ENCODE measurements at regions not wholly inside any gene's neighbourhood (a gene's known extent, or its start where the extent isn't known, plus 50 kb on each side); places are given as distances from the start of the nearest gene placed in this dataset.

DNA sequence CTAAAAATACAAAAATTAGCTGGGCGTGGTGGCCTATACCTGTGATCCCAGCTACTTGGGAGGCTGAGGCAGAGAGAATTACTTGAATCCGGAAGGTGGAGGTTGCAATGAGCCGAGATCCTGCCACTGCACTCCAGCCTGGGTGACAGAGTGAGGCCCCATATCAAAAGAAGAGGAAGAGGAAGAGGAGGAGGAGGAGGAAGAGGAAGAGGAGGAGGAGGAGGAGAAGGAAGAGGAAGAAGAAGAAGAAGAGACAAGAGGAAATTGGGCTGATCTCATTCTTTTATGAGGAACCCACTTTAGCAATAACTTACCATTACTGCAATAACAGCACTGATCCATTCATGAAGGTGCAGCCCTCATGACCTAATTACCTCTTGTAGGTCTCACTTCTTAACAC, 138.9 kb upstream of the GIMD1 start:
- Histone ChIP-seq H3K4me1 (no peaks in the 10 kb centered on the region), H3K4me2 (no peak overlapping the region), H3K4me3 (no peak overlapping the region), H4K20me1 (no peaks in the 10 kb centered on the region), H3K9me3 (no peaks in the 10 kb centered on the region), H3K36me3 (no peaks in the 10 kb centered on the region), H3K9ac (no peak overlapping the region), H3K27me3 (no peaks in the 10 kb centered on the region), H3K27ac (no peak overlapping the region)
- TF ChIP-seq Cebpa-rat (IDR thresholded peaks at IDR 0.05) = no peak

DNA sequence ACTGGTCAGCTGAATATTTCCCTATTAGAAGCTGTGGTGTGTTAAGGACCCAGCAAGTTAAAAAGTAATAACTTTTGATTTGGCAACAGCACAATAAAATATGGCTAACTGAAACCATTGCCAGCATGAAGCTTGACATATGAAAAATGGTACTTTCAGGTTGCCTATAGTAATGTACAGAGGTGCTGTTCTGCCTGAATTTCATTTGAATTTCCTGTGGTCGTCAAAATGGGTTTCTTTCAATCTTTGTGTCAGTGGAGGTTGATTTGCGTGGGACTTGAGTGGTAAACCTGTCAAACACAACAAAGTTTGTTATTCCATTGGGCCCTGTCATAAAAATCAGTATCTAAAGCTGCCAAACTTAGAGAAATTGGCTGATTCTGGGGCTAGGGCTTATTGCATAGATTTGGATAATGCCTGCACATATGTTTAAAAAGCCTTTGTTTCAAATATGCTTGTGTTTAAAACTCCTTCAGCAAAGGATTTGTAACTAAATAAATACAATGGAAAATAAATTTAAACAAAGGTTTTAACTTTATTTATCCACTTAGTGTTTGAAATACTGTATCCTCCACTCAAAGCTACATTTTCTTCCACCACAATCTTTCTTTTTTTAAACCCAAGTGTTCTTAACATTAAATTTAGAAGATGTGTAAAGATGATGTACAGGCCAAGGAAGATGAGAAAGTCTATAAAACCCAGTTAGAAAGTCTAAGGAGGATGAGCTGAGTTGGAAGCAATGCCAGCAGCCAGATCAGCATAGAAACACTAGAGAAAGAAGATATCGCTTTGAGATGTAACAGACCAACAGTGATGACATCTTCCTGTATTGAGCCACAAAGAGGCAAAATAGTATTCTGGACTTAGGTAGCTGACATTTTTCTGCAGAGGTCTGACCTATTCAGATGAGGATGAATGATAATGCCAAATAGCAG, 134.8 kb upstream of the GIMD1 start:
- Histone ChIP-seq H3K9ac (no peak overlapping the region), H3K36me3 (no peaks in the 10 kb centered on the region), H3K4me2 (no peak overlapping the region), H3K4me1 (no peaks in the 10 kb centered on the region), H4K20me1 (no peaks in the 10 kb centered on the region), H3K9me3 (no peaks in the 10 kb centered on the region), H3K4me3 (no peak overlapping the region), H3K27me3 (no peaks in the 10 kb centered on the region), H3K27ac (no peak overlapping the region)
- no peak for TF ChIP-seq Cebpa-rat (IDR thresholded peaks at IDR 0.05)

DNA sequence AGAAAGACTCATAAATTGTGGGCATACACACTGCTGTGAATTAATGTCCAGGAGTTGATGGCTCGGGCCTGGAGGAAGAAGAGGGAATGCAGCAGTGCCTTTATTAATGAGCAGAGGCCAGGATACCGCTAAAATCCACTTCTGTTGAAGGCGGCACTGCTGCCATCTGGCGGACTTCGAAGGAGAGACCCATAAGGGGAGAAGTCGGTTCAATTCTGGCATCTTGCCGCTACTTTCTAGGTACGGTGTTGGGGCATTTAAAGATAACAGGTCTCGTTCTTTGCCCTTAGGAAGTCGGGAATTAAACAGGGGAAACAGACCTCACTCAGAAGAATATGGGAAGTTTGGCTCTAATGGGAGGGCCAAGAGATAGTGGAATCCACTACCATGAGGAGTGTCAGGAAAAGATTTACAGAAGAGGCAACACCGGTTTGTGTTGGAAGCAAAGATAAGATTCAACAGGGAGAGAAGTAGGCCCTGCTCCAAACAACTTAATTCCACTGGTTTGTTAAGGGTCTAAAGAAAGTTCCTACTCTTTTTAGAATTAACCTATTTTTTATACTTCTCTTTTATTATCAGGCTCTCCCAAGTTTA, 133.6 kb upstream of the GIMD1 start:
- Histone ChIP-seq H3K4me2 (no peak overlapping the region), H3K9ac (no peak overlapping the region), H3K27me3 (no peaks in the 10 kb centered on the region), H3K27ac (no peak overlapping the region), H3K9me3 (no peaks in the 10 kb centered on the region), H3K36me3 (no peaks in the 10 kb centered on the region), H3K4me3 (no peak overlapping the region), H3K4me1 (no peaks in the 10 kb centered on the region), H4K20me1 (no peaks in the 10 kb centered on the region)
- TF ChIP-seq Cebpa-rat (IDR thresholded peaks at IDR 0.05) = no peak

DNA sequence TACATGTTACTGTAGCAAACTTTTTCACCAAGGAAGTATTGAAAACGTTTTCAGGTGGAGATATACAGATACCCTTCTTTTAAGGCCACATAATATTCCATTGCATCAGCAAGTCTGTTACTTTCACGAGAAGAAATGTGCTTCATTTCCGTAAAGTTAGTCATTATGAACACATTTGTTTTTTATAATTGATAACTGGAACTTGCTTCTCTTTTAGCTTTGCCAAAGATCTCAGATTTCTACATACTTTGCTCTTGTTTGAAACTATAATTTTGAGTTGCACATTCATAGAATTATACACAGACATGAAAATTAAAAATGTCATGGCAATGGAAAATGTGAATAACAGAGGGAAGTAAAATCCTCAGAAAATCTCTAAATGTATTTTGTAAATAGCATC, 128.7 kb upstream of the GIMD1 start:
- Histone ChIP-seq H3K27me3 (no peaks in the 10 kb centered on the region), H3K4me2 (no peak overlapping the region), H3K36me3 (no peaks in the 10 kb centered on the region), H3K9me3 (peaks cover 9% of the 10 kb centered on the region), H3K4me1 (peaks cover 11% of the 10 kb centered on the region), H4K20me1 (no peaks in the 10 kb centered on the region), H3K9ac (no peak overlapping the region), H3K27ac (no peak overlapping the region), H3K4me3 (no peak overlapping the region)
- TF ChIP-seq Cebpa-rat (IDR thresholded peaks at IDR 0.05) = no peak

DNA sequence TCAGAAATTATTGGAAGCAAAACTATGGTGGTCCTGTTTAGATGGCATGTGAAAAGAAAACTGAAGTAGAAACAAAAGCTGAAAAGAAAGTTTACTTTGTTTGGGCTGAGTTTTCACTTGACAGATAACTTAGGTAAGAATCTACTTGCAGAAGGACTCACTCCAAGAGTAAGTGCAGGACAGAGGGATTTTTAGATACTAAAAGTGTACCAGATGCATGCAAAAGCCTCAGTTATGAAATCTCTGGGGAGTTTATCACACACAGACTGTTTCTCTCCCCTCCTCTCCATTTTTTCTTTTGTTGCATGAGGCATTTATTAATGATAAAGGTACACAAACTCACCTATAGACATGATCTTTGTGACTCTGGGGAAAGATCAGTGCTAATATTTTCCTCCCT, 127.5 kb upstream of the GIMD1 start:
- H3K4me3 ChIP-seq = no peak overlapping the region
- H3K9ac ChIP-seq = no peak overlapping the region
- no peak for TF ChIP-seq Cebpa-rat (IDR thresholded peaks at IDR 0.05)
- no peak overlapping the region for H3K27ac ChIP-seq
- H3K27me3 ChIP-seq = no peaks in the 10 kb centered on the region
- no peaks in the 10 kb centered on the region for H3K36me3 ChIP-seq
- H3K4me2 ChIP-seq = peak overlapping the region; percentile 32
- H3K4me1 ChIP-seq = peaks cover 11% of the 10 kb centered on the region
- no peaks in the 10 kb centered on the region for H4K20me1 ChIP-seq
- peaks cover 9% of the 10 kb centered on the region for H3K9me3 ChIP-seq

DNA sequence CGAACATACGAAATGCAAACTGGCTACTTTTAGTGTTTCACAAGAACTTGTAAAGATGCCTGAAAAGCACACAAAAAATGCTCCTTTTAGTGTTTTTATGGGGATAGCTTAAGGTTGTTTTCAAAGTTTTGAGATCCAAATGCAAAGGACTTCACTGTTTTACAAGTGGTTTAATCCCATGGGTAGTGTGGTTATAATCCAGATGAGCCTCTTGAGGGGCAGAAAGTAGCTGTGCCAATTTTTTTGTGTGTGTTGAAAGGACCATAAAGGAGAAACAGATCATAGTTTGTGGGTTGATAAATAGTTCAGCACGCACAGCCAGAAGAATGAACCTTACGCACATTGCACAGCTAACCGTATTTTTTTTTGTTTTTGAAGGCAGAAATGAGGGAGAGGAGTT, 126.9 kb upstream of the GIMD1 start:
- Histone ChIP-seq H3K4me3 (no peak overlapping the region), H3K36me3 (no peaks in the 10 kb centered on the region), H4K20me1 (no peaks in the 10 kb centered on the region), H3K4me2 (peak overlapping the region; percentile 32), H3K9ac (no peak overlapping the region), H3K9me3 (peaks cover 9% of the 10 kb centered on the region), H3K27me3 (no peaks in the 10 kb centered on the region), H3K27ac (no peak overlapping the region), H3K4me1 (peaks cover 11% of the 10 kb centered on the region)
- no peak for TF ChIP-seq Cebpa-rat (IDR thresholded peaks at IDR 0.05)

DNA sequence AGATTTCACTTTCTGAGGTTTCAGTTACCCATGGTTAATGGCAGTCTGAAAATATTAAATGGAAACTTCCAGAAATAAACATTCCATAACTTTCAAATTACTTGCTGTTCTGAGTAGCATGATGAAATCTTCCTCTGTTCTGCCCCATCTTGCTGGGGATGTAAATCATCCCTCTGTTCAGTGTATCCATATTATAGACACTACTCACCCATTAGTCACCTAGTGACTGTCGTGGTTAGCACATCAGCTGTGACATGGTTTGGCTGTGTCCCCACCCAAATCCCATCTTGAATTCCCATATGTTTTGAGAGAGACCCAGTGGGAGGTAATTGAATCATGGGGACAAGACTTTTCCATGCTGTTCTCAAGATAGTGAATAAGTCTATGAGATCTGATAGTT, 125.5 kb upstream of the GIMD1 start:
- H3K4me2 ChIP-seq = no peak overlapping the region
- no peak overlapping the region for H3K27ac ChIP-seq
- no peaks in the 10 kb centered on the region for H3K36me3 ChIP-seq
- peaks cover 11% of the 10 kb centered on the region for H3K4me1 ChIP-seq
- no peak overlapping the region for H3K9ac ChIP-seq
- peaks cover 9% of the 10 kb centered on the region for H3K9me3 ChIP-seq
- TF ChIP-seq Cebpa-rat (IDR thresholded peaks at IDR 0.05) = no peak
- no peaks in the 10 kb centered on the region for H3K27me3 ChIP-seq
- H4K20me1 ChIP-seq = no peaks in the 10 kb centered on the region
- H3K4me3 ChIP-seq = no peak overlapping the region

DNA sequence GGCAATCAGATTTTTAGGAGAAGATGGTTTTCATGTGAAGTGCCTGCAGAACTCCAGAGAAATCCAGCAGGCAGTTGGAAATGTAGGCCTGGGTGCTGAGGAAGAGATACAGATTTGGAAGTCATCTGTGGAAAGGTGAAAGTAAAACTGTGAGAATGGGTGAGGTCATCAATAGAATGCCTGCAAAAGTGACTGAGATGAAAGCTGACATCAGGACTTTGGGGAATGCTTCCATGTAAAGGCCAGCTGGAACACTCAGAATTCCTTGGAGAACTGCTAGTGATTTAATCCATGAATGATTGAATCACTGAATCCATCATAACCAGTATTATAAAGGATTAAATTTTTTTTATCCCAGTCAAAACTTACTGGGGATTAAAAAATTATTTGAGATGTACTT, 124.5 kb upstream of the GIMD1 start:
- no peak overlapping the region for H3K27ac ChIP-seq

DNA sequence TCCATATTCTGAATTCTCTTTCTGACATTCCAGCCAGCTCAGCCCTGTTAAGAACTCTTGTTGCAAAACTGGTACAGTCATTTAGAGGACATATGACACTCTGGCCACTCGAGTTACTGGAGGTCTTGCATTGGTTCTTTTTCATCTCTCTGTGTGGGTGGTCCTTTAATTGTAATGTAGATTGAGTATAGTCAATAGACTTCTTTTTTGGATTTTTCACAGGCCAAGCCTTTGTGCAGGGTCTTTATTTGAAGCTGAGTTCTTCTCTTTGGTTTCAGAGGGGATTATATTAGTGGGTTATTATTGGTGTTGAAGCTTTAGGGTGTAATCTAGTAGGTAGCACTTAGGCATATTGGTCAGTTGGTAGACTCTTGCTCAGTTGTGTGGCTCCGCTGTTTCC, 118.0 kb upstream of the GIMD1 start:
- TF ChIP-seq Cebpa-rat (IDR thresholded peaks at IDR 0.05) = no peak
- H3K4me2 ChIP-seq = no peak overlapping the region

More for the DNA sequence above, 124.5 kb upstream of the GIMD1 start:
- no peak for TF ChIP-seq Cebpa-rat (IDR thresholded peaks at IDR 0.05)
- H3K36me3 ChIP-seq = no peaks in the 10 kb centered on the region
- H3K27me3 ChIP-seq = no peaks in the 10 kb centered on the region
- peaks cover 11% of the 10 kb centered on the region for H3K4me1 ChIP-seq
- H3K9ac ChIP-seq = no peak overlapping the region
- H3K9me3 ChIP-seq = peaks cover 9% of the 10 kb centered on the region
- no peak overlapping the region for H3K4me3 ChIP-seq
- no peak overlapping the region for H3K4me2 ChIP-seq
- no peaks in the 10 kb centered on the region for H4K20me1 ChIP-seq

DNA sequence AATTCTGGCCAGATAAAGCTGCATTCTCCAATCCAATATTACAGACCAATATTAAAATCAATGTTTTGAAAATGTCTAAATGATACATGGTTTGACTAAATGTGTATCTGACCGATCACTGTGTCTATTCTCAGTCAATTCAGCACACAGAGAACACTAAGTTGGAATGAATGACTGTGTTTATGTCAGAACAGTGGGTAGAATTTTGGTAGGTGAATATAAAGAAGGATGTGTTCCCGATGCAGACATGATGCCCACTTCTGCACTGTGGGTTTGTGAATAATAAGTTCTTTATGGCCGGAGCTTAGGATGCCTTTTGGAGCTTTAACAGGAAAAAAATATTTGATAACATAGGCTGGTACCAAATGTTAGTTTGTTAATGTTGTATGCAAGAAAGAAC, 113.2 kb upstream of the GIMD1 start:
- no peak overlapping the region for H3K9ac ChIP-seq
- H3K27me3 ChIP-seq = no peaks in the 10 kb centered on the region
- H3K4me1 ChIP-seq = no peaks in the 10 kb centered on the region
- H3K9me3 ChIP-seq = no peaks in the 10 kb centered on the region
- H4K20me1 ChIP-seq = no peaks in the 10 kb centered on the region
- H3K27ac ChIP-seq = no peak overlapping the region
- H3K36me3 ChIP-seq = no peaks in the 10 kb centered on the region
- no peak for TF ChIP-seq Cebpa-rat (IDR thresholded peaks at IDR 0.05)
- no peak overlapping the region for H3K4me3 ChIP-seq
- no peak overlapping the region for H3K4me2 ChIP-seq

More for the DNA sequence above, 118.0 kb upstream of the GIMD1 start:
- no peak overlapping the region for H3K27ac ChIP-seq
- H4K20me1 ChIP-seq = no peaks in the 10 kb centered on the region
- no peaks in the 10 kb centered on the region for H3K27me3 ChIP-seq
- no peaks in the 10 kb centered on the region for H3K4me1 ChIP-seq
- no peaks in the 10 kb centered on the region for H3K9me3 ChIP-seq
- no peak overlapping the region for H3K9ac ChIP-seq
- no peaks in the 10 kb centered on the region for H3K36me3 ChIP-seq
- no peak overlapping the region for H3K4me3 ChIP-seq

Data from BLaER1 (cell line).